Germinal center (tissue), 1 donor: ENCODE measurements at regions not wholly inside any gene's neighbourhood (a gene's known extent, or its start where the extent isn't known, plus 50 kb on each side); places are given as distances from the start of the nearest gene placed in this dataset.
A peak's percentile ranks its signal among the peaks of the same experiment; 100 is the strongest.

Source experiments
- DNase-seq: peaks from one replicate; pipeline ENCODE4 v3.0.0; 2012; ENCODE audit warnings: mixed read lengths, low spot score

GRCh38 chr12:41932470-41932991, 212.1 kb downstream of the GXYLT1 start:
- peak; percentile 66 for DNase-seq

- no peak for DNase-seq
These were observed 213.7 kb downstream of the GXYLT1 start for GRCh38 chr12:41930866-41931437.

- no peak for DNase-seq
These were observed 220.6 kb downstream of the GXYLT1 start for GRCh38 chr12:41924111-41924510.

GRCh38 chr12:41923351-41923750, 221.3 kb downstream of the GXYLT1 start:
- no peak for DNase-seq

GRCh38 chr12:41920355-41920754, 224.3 kb downstream of the GXYLT1 start:
- DNase-seq, result no peak

- DNase-seq, result no peak
These were observed 225.0 kb downstream of the GXYLT1 start for GRCh38 chr12:41919526-41920261.

- no peak for DNase-seq
These were observed 225.6 kb downstream of the GXYLT1 start for GRCh38 chr12:41919048-41919447.

GRCh38 chr12:41917938-41918341, 226.7 kb downstream of the GXYLT1 start:
- no peak for DNase-seq

GRCh38 chr12:41917181-41917580, 227.5 kb downstream of the GXYLT1 start:
- no peak for DNase-seq

- no peak for DNase-seq
These were observed 233.9 kb downstream of the GXYLT1 start for GRCh38 chr12:41910578-41911320.

- DNase-seq, result no peak
These were observed 236.5 kb downstream of the GXYLT1 start for GRCh38 chr12:41908206-41908605.

GRCh38 chr12:41907550-41907949, 237.1 kb downstream of the GXYLT1 start:
- DNase-seq, result no peak

GRCh38 chr12:41907021-41907420, 237.7 kb downstream of the GXYLT1 start:
- no peak for DNase-seq

- no peak for DNase-seq
These were observed 238.8 kb downstream of the GXYLT1 start for GRCh38 chr12:41905759-41906297.

- no peak for DNase-seq
These were observed 239.5 kb downstream of the GXYLT1 start for GRCh38 chr12:41905073-41905758.

- DNase-seq, result no peak
These were observed 240.6 kb downstream of the GXYLT1 start for GRCh38 chr12:41904041-41904440.

- no peak for DNase-seq
These were observed 241.5 kb downstream of the GXYLT1 start for GRCh38 chr12:41903014-41903708.

GRCh38 chr12:41899577-41899976, 245.1 kb downstream of the GXYLT1 start:
- DNase-seq, result no peak

- DNase-seq, result no peak
These were observed 247.1 kb downstream of the GXYLT1 start for GRCh38 chr12:41897593-41897992.

GRCh38 chr12:41893491-41893890, 251.2 kb downstream of the GXYLT1 start:
- no peak for DNase-seq

GRCh38 chr12:41892302-41892701, 252.4 kb downstream of the GXYLT1 start:
- no peak for DNase-seq
